C4-2B (cell line): ENCODE measurements at regions not wholly inside any gene's neighbourhood (a gene's known extent, or its start where the extent isn't known, plus 50 kb on each side); places are given as distances from the start of the nearest gene placed in this dataset.

ENCODE experiments used
- CTCF ChIP-seq: fragments of 450-650 bp; conservative IDR thresholded peaks from 2 replicates; pipeline ENCODE4 v1.5.1; 2017; ENCODE audit warnings: mild to moderate bottlenecking
- ZFX ChIP-seq: fragments of 450-650 bp; IDR thresholded peaks from 2 replicates; pipeline ENCODE4 v1.6.1; 2017

DNA sequence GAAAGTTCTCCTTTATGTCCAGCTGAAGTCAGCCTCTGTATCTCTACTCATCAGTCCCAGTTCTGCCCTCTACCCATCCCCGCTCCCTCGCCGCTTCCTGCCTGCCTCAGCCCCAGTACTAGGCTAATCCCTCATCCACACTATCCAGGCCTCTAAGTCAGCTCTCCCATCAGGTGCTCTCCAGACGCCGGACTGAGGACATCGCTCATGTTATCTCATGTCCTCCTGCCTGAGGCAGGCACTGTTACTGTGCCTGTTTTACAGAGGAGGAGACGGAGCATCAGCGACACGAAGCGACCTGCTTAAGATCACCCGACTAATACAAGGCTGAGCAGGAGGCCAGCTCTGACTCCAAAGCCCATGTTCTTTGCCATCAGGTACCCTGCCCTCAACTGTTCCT, 57.3 kb upstream of the RUNX3 start:
- no peak for TF ChIP-seq CTCF
- no peak for TF ChIP-seq ZFX
